ENCODE measurements at regions not wholly inside any gene's neighbourhood (a gene's known extent, or its start where the extent isn't known, plus 50 kb on each side); places are given as distances from the start of the nearest gene placed in this dataset.
"Not testable (repeated sequence)": the region's sequence is repeated elsewhere in the genome, so short reads cannot be mapped to it uniquely, and the experiment has no call there.

DNA sequence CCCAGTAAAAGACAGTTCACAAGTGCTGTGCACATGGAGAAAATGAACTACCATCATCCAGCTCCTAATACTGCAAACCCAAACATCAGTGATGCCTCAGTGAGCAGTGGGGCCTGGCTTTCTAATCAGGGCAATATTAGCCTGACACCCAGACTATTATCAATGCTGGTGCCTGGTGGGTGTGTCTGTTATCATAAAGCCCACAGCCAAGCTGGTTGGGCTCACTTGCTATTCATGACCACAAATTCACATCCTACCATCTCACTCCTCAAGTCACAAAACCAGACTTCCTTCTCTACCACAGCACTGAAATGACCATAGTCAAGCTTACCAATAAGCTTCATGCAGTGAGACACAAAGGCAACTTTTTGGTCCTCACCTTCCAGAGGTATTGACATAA is 180.8 kb upstream of the PLN start:
- DNase-seq (ENCODE audit: low read depth, low spot score) = no peak

DNA sequence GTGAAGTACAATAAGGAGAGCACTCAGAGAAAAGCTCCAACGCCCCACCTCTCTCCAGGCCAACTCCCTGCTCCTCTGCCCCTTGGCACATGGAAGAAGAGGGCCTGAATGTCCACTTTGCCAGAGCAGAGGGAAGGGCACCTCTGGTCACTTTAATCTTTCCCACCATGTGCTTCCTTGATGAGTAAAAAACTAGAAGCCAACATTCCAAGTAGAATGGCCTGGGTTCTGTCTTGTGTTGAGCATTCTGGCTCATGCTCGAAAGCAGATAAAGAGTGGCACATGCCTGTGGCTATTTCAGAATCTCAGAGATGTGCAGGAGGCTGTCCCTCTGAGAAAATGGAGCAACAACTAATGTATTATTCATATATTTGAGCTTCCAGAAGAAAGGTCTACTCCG is 177.4 kb upstream of the PLN start:
- peak; percentile 60 for DNase-seq (ENCODE audit: low read depth, low spot score)

DNA sequence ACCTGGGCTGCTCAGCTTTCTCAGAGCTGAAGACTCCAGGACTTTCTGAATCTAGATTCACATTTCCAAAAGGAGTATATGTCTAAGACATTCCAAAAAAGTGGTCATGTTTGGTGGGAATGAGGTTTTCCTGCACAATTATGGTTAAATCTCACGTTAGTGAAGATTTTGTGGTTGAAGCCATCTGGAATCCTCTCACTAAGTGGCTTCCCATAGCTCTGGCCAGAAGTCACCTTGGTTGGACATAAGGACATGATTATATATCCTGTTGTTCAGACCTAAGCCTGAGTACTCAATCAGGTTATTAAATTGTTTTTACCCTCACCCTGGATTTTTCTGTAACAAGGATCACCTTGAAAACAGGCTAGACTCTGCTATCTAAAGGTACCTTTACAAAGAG is 176.1 kb upstream of the PLN start:
- DNase-seq (ENCODE audit: low read depth, low spot score) = no peak

GRCh38 chr6:118372413-118372812 is 175.7 kb upstream of the PLN start:
- DNase-seq (ENCODE audit: low read depth, low spot score) = peak; percentile 61

DNA sequence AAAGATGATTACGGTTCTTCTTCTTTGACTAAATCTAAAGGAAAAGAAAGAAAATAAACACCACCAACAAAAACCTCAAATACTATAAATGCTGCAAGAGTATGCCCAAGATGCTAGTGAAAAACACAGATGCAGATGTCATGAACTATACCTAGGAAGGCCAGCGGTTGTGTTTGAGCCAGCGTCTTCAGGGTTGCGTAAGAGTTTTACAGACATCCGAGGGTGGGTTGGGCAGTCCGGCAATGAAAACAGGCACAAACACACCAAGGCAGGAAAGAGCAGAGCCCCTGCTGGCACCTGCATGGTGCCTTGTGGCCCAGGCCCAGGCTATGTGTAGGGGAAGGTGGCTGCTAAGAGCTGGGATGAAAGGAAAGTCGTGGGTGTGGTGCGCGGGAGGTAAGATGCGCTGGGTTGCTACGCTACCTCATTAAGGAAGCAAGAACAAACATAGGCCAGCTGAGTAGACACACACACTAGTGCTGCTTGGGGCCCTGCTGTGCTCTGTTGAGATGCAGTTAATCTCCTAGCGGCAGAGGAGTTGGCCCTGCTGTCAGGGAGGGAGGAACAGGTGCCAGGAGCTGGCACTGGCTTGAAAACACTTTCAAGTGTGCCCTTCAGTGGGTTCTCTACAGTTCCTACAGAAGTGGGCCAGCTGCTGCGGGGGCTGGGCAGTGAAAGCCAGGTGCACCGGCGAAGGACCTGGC is 170.2 kb upstream of the PLN start:
- DNase-seq (ENCODE audit: low read depth, low spot score) = no peak

GRCh38 chr6:118380620-118381019 is 167.5 kb upstream of the PLN start:
- DNase-seq (ENCODE audit: low read depth, low spot score) = not testable (repeated sequence)

- no peak for DNase-seq (ENCODE audit: low read depth, low spot score)
Observed at GRCh38 chr6:118382126-118382525, 166.0 kb upstream of the PLN start.

DNA sequence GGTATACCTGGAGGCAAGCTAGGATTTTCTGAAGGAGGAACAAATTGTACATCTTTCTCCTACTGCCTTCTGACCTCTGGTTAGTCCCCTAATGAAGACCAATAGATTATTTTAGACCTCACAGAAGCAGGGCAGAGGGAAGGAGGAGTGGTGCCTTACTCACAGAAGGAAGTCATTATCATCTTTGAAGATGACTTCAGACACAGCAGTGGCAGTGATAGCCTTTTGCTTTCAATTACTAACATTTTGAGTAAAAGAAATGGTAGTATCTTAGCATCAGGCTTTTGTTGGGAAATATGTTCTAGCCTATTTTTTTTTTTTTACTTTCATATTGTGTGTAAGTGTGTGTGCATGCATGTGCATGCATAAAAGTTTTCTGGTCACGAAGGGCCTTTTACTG is 164.2 kb upstream of the PLN start:
- DNase-seq (ENCODE audit: low read depth, low spot score) = no peak

- no peak for DNase-seq (ENCODE audit: low read depth, low spot score)
Observed at GRCh38 chr6:118386975-118387374, 161.1 kb upstream of the PLN start.

GRCh38 chr6:118387921-118388701 is 160.0 kb upstream of the PLN start:
- DNase-seq (ENCODE audit: low read depth, low spot score) = peak; percentile 79

DNA sequence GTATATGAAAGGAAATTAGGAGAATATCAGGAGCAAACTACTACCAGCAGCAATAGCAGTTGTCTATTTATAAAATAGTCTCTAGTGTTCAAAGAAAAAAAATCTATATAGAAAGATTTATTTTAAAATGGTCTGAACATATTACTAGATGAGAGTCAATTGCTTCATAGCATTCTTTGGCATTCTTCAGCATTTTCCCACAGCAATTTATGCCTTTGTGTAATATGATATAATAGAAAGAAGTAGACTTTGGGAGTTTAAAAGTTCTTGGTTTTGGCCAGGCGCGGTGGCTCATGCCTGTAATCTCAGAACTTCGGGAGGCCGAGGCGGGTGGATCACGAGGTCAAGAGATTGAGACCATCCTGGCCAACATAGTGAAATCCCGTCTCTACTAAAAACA is 157.0 kb upstream of the PLN start:
- DNase-seq (ENCODE audit: low read depth, low spot score) = no peak

- no peak for DNase-seq (ENCODE audit: low read depth, low spot score)
Observed at GRCh38 chr6:118394106-118394505, 154.0 kb upstream of the PLN start.

DNA sequence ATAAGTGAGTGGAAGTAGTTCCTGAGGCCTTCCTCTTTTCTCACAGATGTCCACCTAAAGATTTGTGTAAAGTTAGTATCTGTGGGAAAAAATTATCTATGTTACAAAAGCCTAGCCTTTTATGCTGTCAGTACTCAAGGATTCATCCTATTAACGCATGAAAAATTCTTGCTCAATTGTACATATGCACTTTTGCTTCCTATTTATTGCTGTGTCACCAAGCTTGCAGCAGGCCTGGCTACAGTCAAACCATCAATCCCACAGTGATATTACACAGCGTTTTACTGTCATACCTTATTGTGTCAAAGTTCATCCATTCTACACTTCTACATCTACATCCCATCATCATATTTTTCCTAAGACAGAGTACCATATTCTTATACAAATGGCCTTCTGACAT is 151.1 kb upstream of the PLN start:
- DNase-seq (ENCODE audit: low read depth, low spot score) = no peak

DNA sequence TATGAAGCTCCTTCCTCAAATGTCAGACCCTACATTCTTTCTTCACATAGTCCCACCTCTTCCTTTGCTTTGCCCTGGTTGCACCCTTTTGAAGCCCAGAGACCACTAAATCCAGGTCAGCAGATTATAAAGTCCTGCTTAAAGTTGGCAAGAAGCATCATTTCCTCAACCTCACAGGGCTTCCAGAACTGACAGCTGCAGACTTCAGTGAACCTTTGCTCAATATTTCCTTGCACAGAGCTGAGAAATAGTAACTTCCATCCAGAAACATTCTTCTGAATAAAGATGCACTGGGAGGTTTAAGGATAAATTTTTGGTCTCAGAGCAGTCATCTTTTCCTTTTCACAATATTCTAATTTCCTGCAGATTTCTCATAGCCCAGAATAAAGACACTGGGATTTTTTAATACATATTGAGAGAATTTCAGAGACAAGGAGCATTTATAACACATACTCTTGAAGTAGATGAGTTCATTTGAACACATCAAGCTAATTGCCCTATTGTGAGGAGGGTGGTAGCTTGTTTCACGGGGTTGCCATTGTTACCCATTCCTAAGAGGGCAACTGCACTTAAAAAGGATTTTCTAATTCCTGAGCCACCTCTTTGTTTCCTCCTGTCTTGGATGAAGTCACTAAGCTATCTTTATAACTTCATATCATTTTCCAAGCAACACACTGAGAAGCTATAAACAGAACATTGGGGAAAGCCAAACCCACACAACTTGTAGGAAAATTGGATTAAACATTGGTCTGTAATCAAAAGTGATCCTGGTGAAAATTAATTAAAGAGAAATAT is 150.2 kb upstream of the PLN start:
- DNase-seq (ENCODE audit: low read depth, low spot score) = no peak

GRCh38 chr6:118400098-118400497 is 148.0 kb upstream of the PLN start:
- no peak for DNase-seq (ENCODE audit: low read depth, low spot score)

DNA sequence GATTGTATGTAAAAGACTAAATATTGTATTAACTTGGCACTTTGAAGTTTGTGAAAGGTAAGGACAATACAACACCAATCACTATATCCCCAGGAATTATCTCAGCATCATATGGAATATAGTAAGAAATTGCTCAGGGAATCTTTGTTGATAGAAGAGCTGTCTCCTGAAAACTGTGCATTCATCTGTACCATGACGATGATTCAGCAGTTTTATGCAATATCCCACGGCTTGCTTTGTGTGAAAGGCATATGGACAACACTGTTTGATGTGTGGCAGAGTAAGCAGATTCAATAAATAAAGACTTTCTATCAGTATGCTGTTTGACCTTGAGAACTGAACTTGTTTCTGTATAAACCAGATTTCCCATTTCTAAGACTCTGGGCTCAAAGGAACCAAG is 147.5 kb upstream of the PLN start:
- DNase-seq (ENCODE audit: low read depth, low spot score) = no peak

GRCh38 chr6:118401325-118401975 is 146.6 kb upstream of the PLN start:
- no peak for DNase-seq (ENCODE audit: low read depth, low spot score)

DNA sequence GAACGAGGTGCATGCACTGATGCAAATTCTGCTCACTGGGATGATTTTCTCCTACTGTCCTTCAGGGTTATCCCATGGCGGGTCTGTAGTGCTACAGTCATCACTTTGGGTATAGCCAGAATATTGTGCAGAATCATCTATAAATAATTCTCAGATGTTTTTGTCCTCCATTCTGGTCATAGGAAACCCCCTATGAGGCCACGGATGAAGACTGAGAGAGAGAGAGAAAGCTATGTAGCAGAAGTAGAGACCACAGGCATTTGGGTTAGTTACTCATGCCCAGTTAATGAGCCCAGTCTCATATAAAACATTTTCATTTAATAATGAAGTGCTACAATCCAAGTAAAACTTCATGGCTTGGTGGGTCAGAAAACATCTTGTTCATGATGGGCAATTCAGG is 145.1 kb upstream of the PLN start:
- peak; percentile 35 for DNase-seq (ENCODE audit: low read depth, low spot score)

DNA sequence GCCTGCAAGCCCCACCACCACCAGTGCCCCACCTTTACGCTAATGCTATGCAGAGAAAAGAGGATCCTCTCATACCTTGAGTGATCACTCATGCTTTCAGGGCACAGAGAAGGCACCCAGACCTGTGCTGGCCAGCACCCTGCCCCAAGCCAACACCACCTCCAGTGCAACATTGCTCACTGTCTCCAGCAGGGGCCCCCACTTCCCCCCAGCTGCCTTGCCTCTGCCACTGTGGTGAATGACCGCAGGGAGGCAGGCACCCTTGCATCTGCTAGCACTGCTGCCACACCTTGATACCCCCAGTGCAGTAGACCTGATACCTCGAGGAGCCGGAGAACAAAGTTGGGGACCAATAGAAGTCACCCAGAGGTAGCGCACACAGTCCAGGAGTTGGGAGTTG is 139.2 kb upstream of the PLN start:
- DNase-seq (ENCODE audit: low read depth, low spot score) = no peak

DNA sequence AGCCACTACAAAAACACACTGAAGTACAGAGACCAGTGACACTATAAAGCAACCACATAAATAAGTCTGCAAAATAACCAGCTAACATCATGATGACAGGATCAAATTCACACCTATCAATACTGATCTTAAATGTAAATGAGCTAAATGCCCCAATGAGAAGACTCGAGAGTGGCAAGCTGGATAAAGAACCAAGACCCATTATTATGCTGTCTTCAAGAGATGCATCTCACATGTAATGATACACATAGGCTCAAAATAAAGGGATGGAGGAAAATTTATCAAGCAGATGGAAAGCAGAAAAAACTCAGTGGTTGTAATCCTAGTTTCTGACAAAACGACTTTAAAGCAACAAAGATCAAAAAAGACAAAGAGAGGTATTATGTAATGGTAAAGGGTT is 138.1 kb upstream of the PLN start:
- DNase-seq (ENCODE audit: low read depth, low spot score) = no peak

All from astrocyte of the hippocampus (primary cell).